ENCODE measurements at regions not wholly inside any gene's neighbourhood (a gene's known extent, or its start where the extent isn't known, plus 50 kb on each side); places are given as distances from the start of the nearest gene placed in this dataset.

GRCh38 chr2:4964001-4964540 is 728.1 kb upstream of the SOX11 start:
- intact Hi-C loops (cut with micrococcal nuclease) = no loop called here

DNA sequence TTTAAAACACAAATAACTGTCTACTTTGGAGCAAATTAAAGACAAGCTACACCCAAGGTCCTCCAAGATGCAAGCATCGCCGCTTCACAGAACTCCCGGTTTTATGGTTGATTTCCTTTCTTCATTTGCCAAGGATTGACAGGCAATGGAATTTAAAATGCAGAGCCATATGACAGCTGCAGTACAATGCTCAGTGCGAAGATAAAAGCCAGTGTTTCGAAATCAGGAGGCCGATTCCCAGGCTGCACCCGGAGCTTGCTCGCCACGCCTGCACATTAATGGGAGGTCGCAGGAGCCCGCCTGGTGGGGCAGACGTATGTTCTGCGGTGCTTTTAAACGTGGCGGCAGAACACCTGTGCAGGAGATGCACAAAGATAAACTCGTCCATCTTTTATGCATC is 727.6 kb upstream of the SOX11 start:
- BruUV-seq (replicated peaks) = no TSS peak
- POLR2A ChIA-PET = interaction anchor here (0.8 kb wide), 1 partner anchor 16 kb away, joined by 4 read pairs; no protein-coding TSS in a partner anchor
- CTCF ChIA-PET = interaction anchor here (1.1 kb wide), 1 partner anchor 1237 kb away, joined by 5 read pairs; no protein-coding TSS in a partner anchor
- Mint-ChIP-seq H3K4me3 (ENCODE audit: unreplicated experiment) (no peak overlapping the region), H3K27me3 (ENCODE audit: insufficient read depth, unreplicated experiment) (no peaks in the 10 kb centered on the region), H3K27ac (ENCODE audit: low read depth, unreplicated experiment) (no peak overlapping the region), H3K36me3 (ENCODE audit: insufficient read depth, unreplicated experiment) (no peaks in the 10 kb centered on the region), H3K9me3 (ENCODE audit: unreplicated experiment) (no peaks in the 10 kb centered on the region), H3K4me1 (ENCODE audit: insufficient read depth, unreplicated experiment) (no peaks in the 10 kb centered on the region)
- no peak for TF ChIP-seq CTCF (IDR thresholded peaks at IDR 0.05; ENCODE audit: unreplicated experiment)
- DNase-seq (ENCODE audit: unreplicated experiment) = no peak
- intact Hi-C loops (cut with micrococcal nuclease) = no loop called here

More at GRCh38 chr2:4964001-4964540, 728.1 kb upstream of the SOX11 start:
- Mint-ChIP-seq H3K4me1 (ENCODE audit: insufficient read depth, unreplicated experiment) (no peaks in the 10 kb centered on the region), H3K9me3 (ENCODE audit: unreplicated experiment) (no peaks in the 10 kb centered on the region), H3K36me3 (ENCODE audit: insufficient read depth, unreplicated experiment) (no peaks in the 10 kb centered on the region), H3K27ac (ENCODE audit: low read depth, unreplicated experiment) (no peak overlapping the region), H3K4me3 (ENCODE audit: unreplicated experiment) (no peak overlapping the region), H3K27me3 (ENCODE audit: insufficient read depth, unreplicated experiment) (no peaks in the 10 kb centered on the region)
- no peak for DNase-seq (ENCODE audit: unreplicated experiment)
- CTCF ChIA-PET = no interaction called here
- BruUV-seq (replicated peaks) = no TSS peak
- POLR2A ChIA-PET = interaction anchor here (0.8 kb wide), 1 partner anchor 16 kb away, joined by 4 read pairs; no protein-coding TSS in a partner anchor
- TF ChIP-seq CTCF (IDR thresholded peaks at IDR 0.05; ENCODE audit: unreplicated experiment) = no peak

DNA sequence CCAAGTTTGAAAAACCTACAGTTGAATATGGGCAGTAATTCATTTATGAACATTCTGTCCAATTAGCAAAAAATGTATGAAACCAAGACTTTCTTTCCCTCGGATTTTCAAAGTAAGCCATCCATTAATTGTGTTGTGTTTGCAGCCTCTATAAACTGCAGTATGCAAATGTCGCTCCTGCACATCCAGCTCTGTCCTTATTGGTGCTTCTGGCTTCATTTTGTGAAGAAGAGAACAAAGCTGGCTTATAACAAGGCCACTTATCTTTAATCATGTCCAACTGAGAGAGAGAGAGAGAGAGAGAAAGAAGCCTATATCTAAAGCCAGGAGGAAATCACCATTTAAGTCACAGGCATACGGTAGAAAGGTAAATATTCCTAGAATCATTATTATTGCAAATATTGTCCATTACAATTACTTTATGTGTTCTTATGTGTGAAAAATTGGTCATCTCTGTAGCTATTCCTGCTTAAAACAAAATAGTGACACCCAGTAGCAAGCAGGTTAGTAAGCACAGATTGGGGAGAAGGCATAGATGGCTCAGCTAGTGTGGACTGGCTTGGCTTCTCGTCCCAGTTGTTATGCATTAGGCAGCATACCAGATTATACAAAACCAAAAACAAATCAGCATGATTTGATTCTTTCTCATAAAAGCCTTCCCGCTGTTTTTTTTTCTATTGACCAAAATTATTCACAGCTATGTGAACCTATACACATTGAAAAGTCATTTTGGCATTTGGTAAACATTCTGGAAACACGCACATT is 726.4 kb upstream of the SOX11 start:
- Mint-ChIP-seq H3K9me3 (ENCODE audit: unreplicated experiment) (no peaks in the 10 kb centered on the region), H3K4me3 (ENCODE audit: unreplicated experiment) (no peak overlapping the region), H3K27me3 (ENCODE audit: insufficient read depth, unreplicated experiment) (no peaks in the 10 kb centered on the region), H3K36me3 (ENCODE audit: insufficient read depth, unreplicated experiment) (no peaks in the 10 kb centered on the region), H3K4me1 (ENCODE audit: insufficient read depth, unreplicated experiment) (no peaks in the 10 kb centered on the region), H3K27ac (ENCODE audit: low read depth, unreplicated experiment) (no peak overlapping the region)
- no TSS peak for BruUV-seq (replicated peaks)
- POLR2A ChIA-PET = no interaction called here
- no peak for TF ChIP-seq CTCF (IDR thresholded peaks at IDR 0.05; ENCODE audit: unreplicated experiment)
- intact Hi-C loops (cut with micrococcal nuclease) = no loop called here
- CTCF ChIA-PET = interaction anchor here (0.7 to 1.1 kb wide), 2 partner anchors 1238 to 1686 kb away, joined by 3 to 5 read pairs; no protein-coding TSS in a partner anchor
- DNase-seq (ENCODE audit: unreplicated experiment) = no peak

DNA sequence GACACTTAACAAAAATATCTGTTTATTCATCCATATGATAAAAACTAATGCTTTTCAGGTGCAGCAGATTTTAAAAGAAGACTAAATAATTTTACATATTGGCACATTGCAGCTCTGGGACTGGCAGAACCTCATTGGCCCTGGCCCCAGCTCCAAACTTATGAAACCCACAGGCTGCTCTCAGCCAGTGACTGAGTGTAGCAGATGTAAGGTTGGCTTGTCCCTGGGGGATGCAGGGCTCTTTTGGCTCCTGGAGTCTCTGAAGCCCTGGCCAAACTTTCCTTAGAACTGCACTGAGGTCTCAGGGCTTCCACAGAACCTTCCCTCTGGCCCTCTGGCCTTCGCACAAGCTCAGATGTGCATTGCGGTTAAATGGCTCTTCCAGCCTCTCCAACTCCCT is 725.0 kb upstream of the SOX11 start:
- intact Hi-C loops (cut with micrococcal nuclease) = no loop called here
- CTCF ChIA-PET = no interaction called here
- Mint-ChIP-seq H3K4me1 (ENCODE audit: insufficient read depth, unreplicated experiment) (no peaks in the 10 kb centered on the region), H3K36me3 (ENCODE audit: insufficient read depth, unreplicated experiment) (no peaks in the 10 kb centered on the region), H3K27me3 (ENCODE audit: insufficient read depth, unreplicated experiment) (no peaks in the 10 kb centered on the region), H3K9me3 (ENCODE audit: unreplicated experiment) (no peaks in the 10 kb centered on the region), H3K4me3 (ENCODE audit: unreplicated experiment) (no peak overlapping the region), H3K27ac (ENCODE audit: low read depth, unreplicated experiment) (no peak overlapping the region)
- no peak for DNase-seq (ENCODE audit: unreplicated experiment)
- POLR2A ChIA-PET = no interaction called here
- no TSS peak for BruUV-seq (replicated peaks)
- TF ChIP-seq CTCF (IDR thresholded peaks at IDR 0.05; ENCODE audit: unreplicated experiment) = no peak
